WTC11 (cell line): ENCODE measurements at regions not wholly inside any gene's neighbourhood (a gene's known extent, or its start where the extent isn't known, plus 50 kb on each side); places are given as distances from the start of the nearest gene placed in this dataset.

ENCODE experiments used
- ETV6 ChIP-seq: sonication (generic); formaldehyde crosslinking; IDR thresholded peaks from 2 replicates; pipeline ENCODE4 v1.8.1; 2022; ENCODE audit warnings: mild to moderate bottlenecking, missing genetic modification reagents
- NR1H2 ChIP-seq: sonication (generic); formaldehyde crosslinking; IDR thresholded peaks from 2 replicates; pipeline ENCODE4 v1.9.0; 2021; ENCODE audit warnings: mild to moderate bottlenecking, moderate library complexity, missing genetic modification reagents
- RELA ChIP-seq: sonication (generic); formaldehyde crosslinking; IDR thresholded peaks from 2 replicates; pipeline ENCODE4 v1.8.1; 2022; ENCODE audit warnings: missing genetic modification reagents, mild to moderate bottlenecking, borderline replicate concordance
- SP1 ChIP-seq: sonication (generic); formaldehyde crosslinking; conservative IDR thresholded peaks from 2 replicates; pipeline ENCODE4 v1.8.1; 2022; ENCODE audit warnings: missing genetic modification reagents
- TF ChIP-seq, protein P1 (sequence below): fragments of 200-600 bp; IDR thresholded peaks from 2 replicates; pipeline ENCODE4 v1.8.0; 2022; ENCODE audit warnings: antibody characterized with exemption

DNA sequence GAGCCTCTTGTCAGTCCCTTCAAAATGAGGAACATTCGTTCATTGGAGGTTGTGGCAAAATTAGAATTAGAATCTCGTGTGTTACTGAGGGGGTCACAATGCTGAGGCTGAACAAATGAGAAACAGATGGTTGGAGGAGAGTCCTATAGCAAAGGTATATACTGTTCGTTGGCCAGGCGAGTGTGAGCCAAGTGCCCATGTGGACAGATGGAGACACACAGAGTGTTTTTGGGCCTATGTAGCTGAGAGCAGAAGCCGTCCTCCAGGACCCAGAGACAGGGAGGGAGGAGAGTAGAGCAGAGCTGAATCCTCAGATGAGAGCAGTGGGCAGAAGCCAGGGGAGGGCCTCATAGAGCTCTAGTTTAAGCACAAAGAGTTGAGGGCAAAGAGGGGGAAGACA lies 98.9 kb downstream of the NR1D2 start:
- no peak for TF ChIP-seq SP1
- TF ChIP-seq, protein P1, sequence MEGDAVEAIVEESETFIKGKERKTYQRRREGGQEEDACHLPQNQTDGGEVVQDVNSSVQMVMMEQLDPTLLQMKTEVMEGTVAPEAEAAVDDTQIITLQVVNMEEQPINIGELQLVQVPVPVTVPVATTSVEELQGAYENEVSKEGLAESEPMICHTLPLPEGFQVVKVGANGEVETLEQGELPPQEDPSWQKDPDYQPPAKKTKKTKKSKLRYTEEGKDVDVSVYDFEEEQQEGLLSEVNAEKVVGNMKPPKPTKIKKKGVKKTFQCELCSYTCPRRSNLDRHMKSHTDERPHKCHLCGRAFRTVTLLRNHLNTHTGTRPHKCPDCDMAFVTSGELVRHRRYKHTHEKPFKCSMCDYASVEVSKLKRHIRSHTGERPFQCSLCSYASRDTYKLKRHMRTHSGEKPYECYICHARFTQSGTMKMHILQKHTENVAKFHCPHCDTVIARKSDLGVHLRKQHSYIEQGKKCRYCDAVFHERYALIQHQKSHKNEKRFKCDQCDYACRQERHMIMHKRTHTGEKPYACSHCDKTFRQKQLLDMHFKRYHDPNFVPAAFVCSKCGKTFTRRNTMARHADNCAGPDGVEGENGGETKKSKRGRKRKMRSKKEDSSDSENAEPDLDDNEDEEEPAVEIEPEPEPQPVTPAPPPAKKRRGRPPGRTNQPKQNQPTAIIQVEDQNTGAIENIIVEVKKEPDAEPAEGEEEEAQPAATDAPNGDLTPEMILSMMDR, result no peak
- TF ChIP-seq RELA (CRISPR knock-in tag), result no peak
- TF ChIP-seq NR1H2 (CRISPR knock-in tag), result no peak
- no peak for TF ChIP-seq ETV6
